Stomach (tissue), 8 donors: ENCODE measurements at regions not wholly inside any gene's neighbourhood (a gene's known extent, or its start where the extent isn't known, plus 50 kb on each side); places are given as distances from the start of the nearest gene placed in this dataset.

ENCODE experiments used
- DNase-seq, 2 donors: peaks; one replicate each; pipeline versions ENCODE4 v3.0.0 to v3.0.0-alpha.2; 2013 to 2019
- H3K27ac ChIP-seq, 5 donors: fragments of 200-600 bp in 4 of 5; sonication (generic) in 4 of 5; one replicate each; pipeline ENCODE4 v1.5.1; 2013 to 2019; ENCODE audit warnings: mild to moderate bottlenecking in 1 of 5, moderate library complexity in 1 of 5
- H3K27me3 ChIP-seq, 3 donors: fragments of 200-600 bp; sonication (generic); one replicate each; pipeline ENCODE4 v1.5.1; 2017 to 2019; ENCODE audit warnings: mixed run types in 1 of 3
- H3K36me3 ChIP-seq, 4 donors: fragments of 200-600 bp; sonication (generic); 1 replicate in 3 of 4; 2 replicates in 1 of 4; pipeline ENCODE4 v1.5.1; 2016 to 2019
- H3K4me1 ChIP-seq, 4 donors: fragments of 200-600 bp; sonication (generic); one replicate each; pipeline ENCODE4 v1.5.1; 2016 to 2019
- H3K4me3 ChIP-seq, 4 donors: fragments of 200-600 bp; sonication (generic) in 3 of 4; one replicate each; pipeline ENCODE4 v1.5.1; 2016 to 2019; ENCODE audit warnings: mild to moderate bottlenecking in 1 of 4
- H3K9me3 ChIP-seq, 4 donors: fragments of 200-600 bp; sonication (generic); one replicate each; pipeline ENCODE4 v1.5.1; 2016 to 2019
- CTCF ChIP-seq, 7 experiments: fragments of 450-650 bp in 4 of 7; fragments of 200-600 bp in 3 of 7; sonication (generic) in 3 of 7; IDR thresholded peaks; one replicate each; pipeline ENCODE4 v1.5.1; 2016 to 2019; ENCODE audit warnings: antibody characterized with exemption in 7 of 7, control low read depth in 2 of 7, mild to moderate bottlenecking in 1 of 7
- EP300 ChIP-seq: sonication (generic); formaldehyde crosslinking; IDR thresholded peaks from one replicate; pipeline ENCODE4 v1.6.1; 2017; ENCODE audit warnings: antibody characterized with exemption
- POLR2A ChIP-seq, 4 donors: fragments of 450-650 bp; IDR thresholded peaks; one replicate each; pipeline ENCODE4 v1.6.1; 2016; ENCODE audit warnings: antibody characterized with exemption in 4 of 4, control low read depth in 2 of 4, mild to moderate bottlenecking in 1 of 4, moderate library complexity in 1 of 4
- POLR2AphosphoS5 ChIP-seq, 3 donors: sonication (generic); formaldehyde crosslinking; IDR thresholded peaks; one replicate each; pipeline ENCODE4 v1.6.1; 2016; ENCODE audit warnings: antibody characterized with exemption in 3 of 3
- WGBS, 5 donors: extraction: QIAGEN DNeasy Blood & Tissue Kit in 3 of 5; methylation state at CpG; one replicate each; pipeline versions ENCODE4 v1.1.5 to v1.1.7; 2013 to 2018; 5-methylcytosine and 5-hydroxymethylcytosine counted together
- intact Hi-C: fragments of 100-400 bp; cut with DNase I; formaldehyde crosslinking; loops from one replicate; pipeline ENCODE4 v1.15.1; 2023; ENCODE audit warnings: low total_unique reads
- donor health status: healthy with polysubstance abuse.
- donor health status: Bipolar disorder and iron deficiency.
- donor health status: healthy.

GRCh38 chr14:31935391-31935790 is 141.7 kb upstream of the ARHGAP5 start:
- no peak for DNase-seq
- Histone ChIP-seq H3K4me3 (no peak overlapping the region), H3K27me3 (no peaks in the 10 kb centered on the region), H3K4me1 (peaks cover 0 to 11% (median 2%) of the 10 kb centered on the region in 4 donors), H3K27ac (peak overlapping the region in 4 of 5 donors; percentile 9 to 61 (median 36)), H3K9me3 (no peaks in the 10 kb centered on the region), H3K36me3 (no peaks in the 10 kb centered on the region)
- intact Hi-C loops: no loop called here
- TF ChIP-seq EP300 (no peak), POLR2AphosphoS5 (IDR thresholded peaks at IDR 0.05) (no peak), CTCF (IDR thresholded peaks at IDR 0.05) (no peak), POLR2A (IDR thresholded peaks at IDR 0.05) (no peak)
- WGBS, 5 donors: 61 to 84% (median 68%) methylated on average over 3 of the region's 3 CpGs

DNA sequence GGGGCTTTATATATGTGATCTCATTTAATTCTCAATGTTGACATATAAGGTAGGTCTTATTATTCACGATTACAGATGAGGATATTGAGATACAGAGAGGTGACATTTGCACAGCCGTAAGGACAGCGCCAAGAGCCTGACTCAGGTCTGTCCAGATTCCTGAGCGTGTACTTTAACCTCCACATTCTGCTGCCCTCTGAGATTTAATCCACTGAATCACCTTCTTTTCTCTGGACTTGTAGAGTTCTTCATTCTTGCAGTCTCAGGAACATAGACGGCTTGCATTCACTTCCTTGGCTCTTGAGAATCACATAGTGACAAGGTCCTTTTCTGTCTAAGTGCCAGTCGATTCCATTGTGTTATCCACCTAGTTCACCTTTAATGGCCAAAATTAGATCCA is 141.0 kb upstream of the ARHGAP5 start:
- Histone ChIP-seq H3K36me3 (no peaks in the 10 kb centered on the region), H3K27ac (peak overlapping the region in 4 of 5 donors; percentile 44 to 68 (median 53)), H3K9me3 (no peaks in the 10 kb centered on the region), H3K27me3 (no peaks in the 10 kb centered on the region), H3K4me1 (peaks cover 0 to 11% (median 2%) of the 10 kb centered on the region in 4 donors), H3K4me3 (no peak overlapping the region)
- TF ChIP-seq EP300 (no peak), CTCF (IDR thresholded peaks at IDR 0.05) (no peak), POLR2AphosphoS5 (IDR thresholded peaks at IDR 0.05) (peak in 1 of 3 donors; percentile 9)
- 56 to 64% (median 64%) methylated on average over 6 of the region's 6 CpGs for WGBS, 5 donors
- no peak for DNase-seq
- intact Hi-C loops: no loop called here

- WGBS, 5 donors: 48 to 60% (median 50%) methylated on average over 3 of the region's 3 CpGs
- TF ChIP-seq POLR2AphosphoS5 (IDR thresholded peaks at IDR 0.05) (peak in 1 of 3 donors; percentile 80), EP300 (no peak)
- H3K27me3 ChIP-seq: no peaks in the 10 kb centered on the region
- intact Hi-C loops: no loop called here
- H3K4me1 ChIP-seq: peaks cover 0 to 11% (median 2%) of the 10 kb centered on the region in 4 donors
- no peaks in the 10 kb centered on the region for H3K9me3 ChIP-seq
- no peaks in the 10 kb centered on the region for H3K36me3 ChIP-seq
- H3K27ac ChIP-seq: peak overlapping the region in 1 of 5 donors; percentile 8
- peak; percentile 59 to 80 for DNase-seq
- H3K4me3 ChIP-seq: no peak overlapping the region
Observed at GRCh38 chr14:31937730-31938346, 139.3 kb upstream of the ARHGAP5 start.

GRCh38 chr14:31939934-31940333 is 137.2 kb upstream of the ARHGAP5 start:
- Histone ChIP-seq H3K4me1 (peaks cover 5 to 13% (median 8%) of the 10 kb centered on the region in 4 donors), H3K9me3 (no peaks in the 10 kb centered on the region), H3K4me3 (no peak overlapping the region), H3K36me3 (no peaks in the 10 kb centered on the region), H3K27ac (no peak overlapping the region), H3K27me3 (no peaks in the 10 kb centered on the region)
- TF ChIP-seq POLR2AphosphoS5 (IDR thresholded peaks at IDR 0.05) (no peak), EP300 (no peak), CTCF (IDR thresholded peaks at IDR 0.05) (no peak), POLR2A (IDR thresholded peaks at IDR 0.05) (no peak)
- WGBS, 5 donors: 82 to 90% (median 88%) methylated on average over 4 of the region's 4 CpGs
- no peak for DNase-seq
- intact Hi-C loops: no loop called here

- WGBS, 5 donors: 72 to 75% (median 75%) methylated on average over 1 of the region's 1 CpG
- H3K9me3 ChIP-seq: no peaks in the 10 kb centered on the region
- H3K27me3 ChIP-seq: no peaks in the 10 kb centered on the region
- no peak for TF ChIP-seq EP300
- TF ChIP-seq POLR2A (IDR thresholded peaks at IDR 0.05): no peak
- no peak for TF ChIP-seq POLR2AphosphoS5 (IDR thresholded peaks at IDR 0.05)
- TF ChIP-seq CTCF (IDR thresholded peaks at IDR 0.05): no peak
- intact Hi-C loops: no loop called here
- DNase-seq: no peak
- no peak overlapping the region for H3K27ac ChIP-seq
- H3K4me3 ChIP-seq: no peak overlapping the region
- H3K36me3 ChIP-seq: no peaks in the 10 kb centered on the region
- peaks cover 5 to 12% (median 10%) of the 10 kb centered on the region in 4 donors for H3K4me1 ChIP-seq
Observed at GRCh38 chr14:31941487-31941886, 135.6 kb upstream of the ARHGAP5 start.
